ENCODE measurements at regions not wholly inside any gene's neighbourhood (a gene's known extent, or its start where the extent isn't known, plus 50 kb on each side); places are given as distances from the start of the nearest gene placed in this dataset.

DNA sequence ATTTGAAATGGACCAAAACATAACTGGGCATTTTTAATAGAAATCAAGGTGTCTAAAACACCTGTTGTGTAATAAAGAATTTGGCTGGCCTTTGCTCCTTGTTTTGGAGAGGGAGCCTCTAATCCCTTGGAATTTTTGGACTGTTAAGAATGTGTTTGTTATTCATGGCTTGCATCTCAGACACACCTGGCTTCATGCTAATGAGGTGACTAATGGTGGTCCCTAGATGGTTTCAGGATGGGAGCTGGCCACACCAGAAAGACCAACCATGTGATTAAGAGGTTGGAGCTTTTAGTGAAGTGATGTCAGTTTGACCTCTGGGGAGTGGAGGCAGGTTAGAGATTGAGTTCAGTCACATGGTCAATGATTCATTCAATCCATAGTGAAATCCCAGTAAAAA, 328.4 kb downstream of the DHX35 start:
- no peaks in the 10 kb centered on the region for H4K20me1 ChIP-seq (ENCODE audit: insufficient read depth, low read length, poor library complexity, severe bottlenecking)
- no peaks in the 10 kb centered on the region for H3K9me2 ChIP-seq (replicated peaks; ENCODE audit: low read depth, low read length)
- no peak overlapping the region for H3K9ac ChIP-seq (ENCODE audit: low read depth, low read length, poor library complexity, severe bottlenecking)
- H3K79me2 ChIP-seq (ENCODE audit: insufficient read depth, low read length): no peaks in the 10 kb centered on the region
- H3F3A ChIP-seq (ENCODE audit: low read depth): no peaks in the 10 kb centered on the region
- no peak overlapping the region for H3K4me2 ChIP-seq (ENCODE audit: low read depth, low read length, poor library complexity, severe bottlenecking)
- H3K27me3 ChIP-seq (ENCODE audit: insufficient read depth, low read length, poor library complexity, severe bottlenecking): no peaks in the 10 kb centered on the region
- no peaks in the 10 kb centered on the region for H3K36me3 ChIP-seq (ENCODE audit: insufficient read depth, low read length)
- H3K9me3 ChIP-seq (ENCODE audit: insufficient read depth, low read depth, low read length): no peaks in the 10 kb centered on the region
- no peak overlapping the region for H2AFZ ChIP-seq (ENCODE audit: low read length)
- TF ChIP-seq EZH2phosphoT487 (IDR thresholded peaks at IDR 0.05; ENCODE audit: borderline replicate concordance): no peak
- TF ChIP-seq CTCF (conservative IDR thresholded peaks at IDR 0.05; ENCODE audit: low read length): no peak
- peaks cover 6% of the 10 kb centered on the region for H3K4me1 ChIP-seq (ENCODE audit: insufficient read depth, low read length, poor library complexity, severe bottlenecking)
- H3K4me3 ChIP-seq (ENCODE audit: low read length, poor library complexity, severe bottlenecking): no peak overlapping the region

DNA sequence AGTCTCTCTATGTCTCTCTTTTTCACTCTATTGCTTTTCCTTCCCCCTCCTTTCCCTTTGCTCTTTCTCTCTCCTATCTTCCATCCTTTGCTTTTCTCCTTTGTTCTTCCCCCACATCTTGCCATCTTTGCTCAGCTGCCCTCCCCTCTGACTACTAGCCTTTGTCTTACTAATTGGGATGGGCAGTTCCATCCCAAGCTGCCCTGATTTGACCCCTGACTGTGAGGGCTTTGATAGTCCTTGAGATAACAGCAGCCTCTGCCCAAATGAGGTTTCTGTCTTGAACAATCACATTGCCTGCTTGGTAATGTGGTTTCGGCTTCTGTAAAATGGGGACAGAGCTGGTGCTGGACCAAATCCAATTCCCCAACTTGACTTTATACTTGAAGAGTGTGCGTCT, 327.7 kb downstream of the DHX35 start:
- H3K4me3 ChIP-seq (ENCODE audit: low read length, poor library complexity, severe bottlenecking): no peak overlapping the region
- no peak overlapping the region for H3K4me2 ChIP-seq (ENCODE audit: low read depth, low read length, poor library complexity, severe bottlenecking)
- no peaks in the 10 kb centered on the region for H3K36me3 ChIP-seq (ENCODE audit: insufficient read depth, low read length)
- peaks cover 6% of the 10 kb centered on the region for H3K4me1 ChIP-seq (ENCODE audit: insufficient read depth, low read length, poor library complexity, severe bottlenecking)
- no peaks in the 10 kb centered on the region for H3K79me2 ChIP-seq (ENCODE audit: insufficient read depth, low read length)
- H3K9me2 ChIP-seq (replicated peaks; ENCODE audit: low read depth, low read length): no peaks in the 10 kb centered on the region
- no peak for TF ChIP-seq CTCF (conservative IDR thresholded peaks at IDR 0.05; ENCODE audit: low read length)
- no peak for TF ChIP-seq EZH2phosphoT487 (IDR thresholded peaks at IDR 0.05; ENCODE audit: borderline replicate concordance)
- no peaks in the 10 kb centered on the region for H3K27me3 ChIP-seq (ENCODE audit: insufficient read depth, low read length, poor library complexity, severe bottlenecking)
- H4K20me1 ChIP-seq (ENCODE audit: insufficient read depth, low read length, poor library complexity, severe bottlenecking): no peaks in the 10 kb centered on the region
- H3K9ac ChIP-seq (ENCODE audit: low read depth, low read length, poor library complexity, severe bottlenecking): no peak overlapping the region
- H2AFZ ChIP-seq (ENCODE audit: low read length): no peak overlapping the region
- H3K9me3 ChIP-seq (ENCODE audit: insufficient read depth, low read depth, low read length): no peaks in the 10 kb centered on the region
- H3F3A ChIP-seq (ENCODE audit: low read depth): no peaks in the 10 kb centered on the region

- Histone ChIP-seq H3K36me3 (ENCODE audit: insufficient read depth, low read length) (no peaks in the 10 kb centered on the region), H4K20me1 (ENCODE audit: insufficient read depth, low read length, poor library complexity, severe bottlenecking) (no peaks in the 10 kb centered on the region), H3K4me1 (ENCODE audit: insufficient read depth, low read length, poor library complexity, severe bottlenecking) (peaks cover 2% of the 10 kb centered on the region), H3K9me3 (ENCODE audit: insufficient read depth, low read depth, low read length) (no peaks in the 10 kb centered on the region), H3K4me3 (ENCODE audit: low read length, poor library complexity, severe bottlenecking) (no peak overlapping the region), H2AFZ (ENCODE audit: low read length) (no peak overlapping the region), H3K9ac (ENCODE audit: low read depth, low read length, poor library complexity, severe bottlenecking) (no peak overlapping the region), H3F3A (ENCODE audit: low read depth) (no peaks in the 10 kb centered on the region), H3K27me3 (ENCODE audit: insufficient read depth, low read length, poor library complexity, severe bottlenecking) (no peaks in the 10 kb centered on the region), H3K79me2 (ENCODE audit: insufficient read depth, low read length) (no peaks in the 10 kb centered on the region), H3K4me2 (ENCODE audit: low read depth, low read length, poor library complexity, severe bottlenecking) (no peak overlapping the region), H3K9me2 (replicated peaks; ENCODE audit: low read depth, low read length) (no peaks in the 10 kb centered on the region)
- peak; percentile 74 for TF ChIP-seq CTCF (conservative IDR thresholded peaks at IDR 0.05; ENCODE audit: low read length)
- TF ChIP-seq EZH2phosphoT487 (IDR thresholded peaks at IDR 0.05; ENCODE audit: borderline replicate concordance): no peak
Measured at GRCh38 chr20:39289316-39289715, 327.2 kb downstream of the DHX35 start.
